Right ventricle myocardium superior (tissue), 1 donor: ENCODE measurements at regions not wholly inside any gene's neighbourhood (a gene's known extent, or its start where the extent isn't known, plus 50 kb on each side); places are given as distances from the start of the nearest gene placed in this dataset.

Experiments
- ATAC-seq: fragments of 200-7000 bp; cut with Tn5 transposase; one replicate; pipeline ENCODE4 v1.9.1; 2020; ENCODE audit warnings: mild to moderate bottlenecking; ENCODE audit not compliant: poor library complexity
- DNase-seq: peaks from one replicate; pipeline ENCODE4 v3.0.0-alpha.2; 2020
- intact Hi-C: fragments of 100-400 bp; cut with DNase I; formaldehyde crosslinking; loops from one replicate; pipeline ENCODE4 v1.11.2; 2022
- donor health status: DM: no; HTN: yes; CAD: no; lungs with severe emphysema.

DNA sequence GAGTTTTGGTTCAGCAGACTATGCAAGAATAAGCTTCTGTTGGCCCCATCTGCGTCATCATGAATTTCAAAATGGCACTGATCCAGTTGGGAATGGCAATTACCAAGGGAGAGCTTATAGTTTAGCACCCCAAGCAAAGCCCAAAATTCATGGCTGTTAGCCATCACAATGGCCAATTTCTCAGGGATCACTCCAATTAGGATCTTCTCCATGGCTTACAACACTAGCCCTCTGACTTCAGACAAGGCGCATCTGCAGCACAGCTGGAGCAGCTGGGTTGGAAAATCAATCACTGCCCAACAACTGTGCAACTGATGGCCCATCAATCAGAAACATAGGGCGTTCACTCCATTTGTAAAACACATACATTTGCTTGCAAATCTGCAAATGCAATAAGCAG, 273.6 kb downstream of the SRBD1 start:
- no peak for DNase-seq
- ATAC-seq = no peak
- intact Hi-C loops = no loop called here

DNA sequence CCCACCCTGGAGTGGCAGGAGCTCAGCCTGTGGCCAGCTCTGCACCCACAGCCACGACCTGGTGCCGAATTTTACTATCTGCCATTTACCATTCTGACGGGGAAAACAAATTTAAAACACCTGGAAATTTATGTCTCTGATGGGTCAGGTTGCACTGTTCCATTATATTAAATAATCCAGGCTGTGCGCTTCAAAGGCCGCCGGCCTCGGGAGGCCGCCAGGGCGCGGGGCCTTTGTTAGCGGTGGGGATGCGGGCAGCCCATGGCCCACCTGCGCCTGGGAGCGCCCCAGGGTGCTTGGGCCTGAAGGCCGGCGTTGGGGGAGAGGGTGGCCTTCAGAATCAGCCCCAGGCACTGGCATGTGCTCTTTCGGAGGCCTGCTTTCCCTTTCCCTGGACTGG, 276.9 kb downstream of the SRBD1 start:
- intact Hi-C loops = no loop called here
- DNase-seq = no peak
- ATAC-seq = no peak

DNA sequence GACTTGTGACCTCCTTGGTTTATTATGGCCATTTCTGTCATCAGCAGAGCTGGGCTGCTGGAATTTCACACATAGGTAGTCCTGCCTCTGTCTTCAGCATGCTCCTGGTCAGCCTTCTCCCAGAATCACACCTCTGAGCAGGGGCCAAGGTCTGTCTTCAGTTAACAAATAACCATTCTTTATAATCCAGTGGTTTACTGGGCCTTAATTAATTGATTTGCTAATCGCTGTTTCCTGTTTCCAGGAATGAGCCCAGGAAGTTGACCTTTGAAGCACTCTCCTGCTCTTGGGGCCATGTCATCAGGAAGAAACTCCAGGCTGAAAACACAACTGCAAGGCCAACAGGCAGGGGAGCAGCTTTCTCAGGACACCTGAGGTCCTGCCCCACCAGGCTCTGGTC, 278.5 kb downstream of the SRBD1 start:
- intact Hi-C loops = no loop called here
- ATAC-seq = no peak
- no peak for DNase-seq

DNA sequence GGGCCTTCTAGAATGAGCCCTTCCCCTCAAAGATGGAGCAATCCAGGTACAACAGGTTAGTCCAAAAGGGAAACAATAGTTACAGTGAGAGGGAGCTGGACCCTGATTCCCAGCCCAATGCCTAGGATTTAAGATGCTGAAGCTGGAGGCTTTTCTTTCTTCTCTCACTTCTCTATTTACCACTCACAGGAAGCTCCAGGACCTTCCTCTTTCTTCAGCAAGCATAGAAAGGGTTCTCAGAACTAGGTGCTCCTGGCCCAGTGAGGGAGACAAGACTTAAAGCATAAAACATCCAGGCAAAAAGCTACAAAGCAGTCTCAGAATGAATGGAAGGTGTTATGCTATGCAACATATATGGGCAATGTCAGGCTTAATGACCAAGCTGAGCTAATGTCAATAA, 279.0 kb downstream of the SRBD1 start:
- ATAC-seq = no peak
- no peak for DNase-seq
- intact Hi-C loops = no loop called here

DNA sequence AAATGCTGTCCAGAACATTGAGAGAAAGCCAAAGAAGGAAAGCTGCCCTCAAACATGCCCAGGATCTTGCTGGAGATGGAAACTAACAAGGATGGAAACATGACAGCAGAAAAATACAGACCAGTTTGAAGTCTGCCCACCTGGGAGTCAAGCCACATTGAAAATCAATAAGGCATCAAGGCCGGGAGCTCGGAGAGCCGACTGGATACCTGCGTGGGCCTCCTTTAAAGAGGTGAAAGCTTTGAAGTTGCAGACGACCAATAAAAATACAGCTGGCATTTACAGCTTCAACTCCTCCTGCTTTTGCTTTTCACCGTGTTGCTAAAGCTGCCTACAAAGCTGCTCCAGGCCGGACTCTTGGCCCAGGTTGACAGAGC, 279.7 kb downstream of the SRBD1 start:
- ATAC-seq (no peak), DNase-seq (no peak)
- intact Hi-C loops = no loop called here

DNA sequence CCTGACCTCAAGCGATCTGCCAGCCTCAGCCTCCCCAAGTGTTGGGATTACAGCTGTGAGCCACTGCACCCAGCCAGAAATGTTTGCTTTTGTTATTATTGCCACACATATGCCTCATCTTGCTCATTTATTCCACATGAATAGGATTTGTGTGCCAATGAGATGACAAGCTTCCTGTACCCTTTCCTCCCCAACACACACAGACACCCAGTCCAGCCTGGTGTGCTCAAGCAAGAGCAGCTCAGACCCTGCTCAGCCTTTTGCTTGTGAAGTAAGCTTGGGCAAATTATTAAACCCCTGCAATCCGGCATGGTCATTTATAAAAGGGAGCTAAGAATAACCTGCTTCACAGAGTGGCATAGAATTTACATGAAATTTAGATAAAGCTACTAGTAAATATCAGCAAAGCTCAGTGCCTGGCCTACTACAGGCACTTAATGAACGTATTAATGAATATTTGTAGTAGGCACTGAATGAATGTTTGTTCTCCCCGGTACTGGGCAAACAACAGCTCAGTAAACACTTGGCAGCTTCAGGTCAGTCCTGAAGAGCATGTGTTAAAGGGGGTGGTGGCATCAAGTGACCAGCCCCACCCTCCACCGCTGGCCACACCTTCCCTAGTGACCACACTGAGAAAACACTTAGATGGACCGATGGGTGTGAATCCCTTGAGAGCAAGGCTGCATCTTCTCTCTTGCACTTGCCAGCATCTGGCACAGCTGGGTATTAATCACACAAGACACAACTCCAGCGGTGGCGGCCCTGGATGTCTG, 280.2 kb downstream of the SRBD1 start:
- DNase-seq (no peak), ATAC-seq (no peak)
- intact Hi-C loops = no loop called here

DNA sequence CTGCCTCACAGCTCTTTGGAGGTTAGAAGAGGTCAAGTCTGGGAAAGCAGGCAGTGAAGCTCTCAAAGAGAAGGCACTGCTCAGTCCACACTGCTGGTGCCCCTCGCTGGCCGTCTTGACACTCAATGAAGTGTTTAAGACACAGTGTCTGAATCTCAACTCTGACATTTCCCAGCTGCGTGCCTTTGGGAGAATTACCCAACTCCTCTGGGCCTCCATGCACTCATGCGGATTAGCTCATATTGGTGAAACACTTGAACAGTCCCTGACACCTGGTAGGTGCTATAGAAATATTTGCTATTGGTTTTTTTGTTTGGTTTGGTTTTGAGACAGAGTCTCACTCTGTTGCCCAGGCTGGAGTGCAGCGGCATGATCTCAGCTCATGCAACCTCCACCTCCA, 281.0 kb downstream of the SRBD1 start:
- intact Hi-C loops = no loop called here

DNA sequence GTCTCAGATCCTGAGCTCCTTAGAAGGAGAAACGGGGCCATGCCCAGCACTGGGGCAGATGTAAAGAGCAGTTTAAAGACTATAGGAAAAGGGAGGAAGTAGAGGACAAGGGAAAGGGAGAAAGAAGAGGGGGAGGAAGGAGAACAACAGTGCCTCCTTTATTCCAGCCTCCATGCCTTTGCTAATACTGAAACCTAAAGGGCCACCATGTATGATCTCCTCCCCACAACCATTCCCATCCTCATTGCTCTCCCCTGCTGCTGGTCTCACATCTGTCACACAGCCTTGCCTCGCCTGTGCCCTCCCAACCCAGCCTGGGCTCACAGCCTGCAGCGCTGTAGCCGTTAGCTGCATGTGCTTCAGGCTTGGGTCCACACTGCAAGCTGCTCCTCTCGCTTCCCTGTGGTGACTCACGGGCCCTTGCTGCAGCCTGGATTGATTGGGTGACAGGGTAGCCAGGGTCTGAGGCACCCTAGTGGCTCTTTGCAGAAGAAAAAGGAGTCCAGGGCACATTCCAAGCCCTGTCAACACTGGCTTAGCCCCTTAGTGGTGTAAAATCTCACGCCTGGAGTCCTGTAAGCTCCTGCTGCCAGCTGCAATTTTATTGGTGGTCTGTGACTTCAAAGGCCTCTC, 281.9 kb downstream of the SRBD1 start:
- no peak for DNase-seq
- no peak for ATAC-seq
- intact Hi-C loops = no loop called here

More for the DNA sequence above, 281.0 kb downstream of the SRBD1 start:
- ATAC-seq (no peak), DNase-seq (no peak)

DNA sequence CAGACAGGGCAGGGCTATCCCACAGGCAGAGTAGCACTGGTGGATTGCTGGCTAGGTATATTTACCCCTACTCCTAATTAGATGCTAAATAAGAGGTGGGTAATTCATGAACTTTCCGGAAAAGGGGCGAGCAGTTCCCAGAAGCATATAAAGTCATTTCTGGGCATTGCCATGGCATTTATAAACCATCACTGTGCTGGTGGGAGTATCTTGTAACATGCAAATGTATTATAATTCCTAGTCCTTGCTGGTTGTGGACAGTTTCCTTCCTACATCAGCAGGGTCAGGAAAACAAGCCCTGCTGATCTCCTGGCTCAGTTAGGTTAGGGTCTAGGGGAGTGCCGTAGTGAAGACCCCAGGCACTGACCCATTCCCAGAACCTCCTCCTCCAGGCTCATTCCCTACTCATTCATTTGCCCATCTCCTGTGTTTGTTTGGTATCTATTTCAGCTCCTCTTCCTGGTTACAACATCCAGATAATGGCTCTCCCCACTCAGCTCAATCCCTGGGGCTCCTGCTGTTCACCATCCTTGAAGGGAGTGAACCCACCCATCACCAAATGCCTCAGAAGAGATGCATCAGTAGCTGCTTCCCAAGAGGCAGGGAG, 282.7 kb downstream of the SRBD1 start:
- ATAC-seq = no peak
- intact Hi-C loops = no loop called here

DNA sequence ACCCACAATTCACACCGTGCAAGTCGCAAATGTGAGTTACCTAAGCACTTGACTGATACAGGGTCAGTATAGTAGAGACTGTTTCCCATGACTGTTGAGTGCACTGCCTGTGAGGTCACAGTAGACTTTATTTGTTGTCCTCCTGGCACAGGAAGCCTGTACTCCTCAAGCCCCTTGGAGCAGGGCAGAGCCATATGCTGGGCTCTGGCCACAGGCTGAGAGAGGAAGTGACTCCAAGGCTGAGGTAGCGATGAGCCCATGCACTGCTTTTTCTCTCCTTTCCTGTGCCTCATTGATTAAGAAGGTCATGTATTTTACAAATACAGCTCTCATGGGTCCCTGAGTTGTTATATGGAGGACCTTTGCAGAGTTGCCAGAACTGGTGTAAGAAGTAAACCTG, 287.7 kb downstream of the SRBD1 start:
- no peak for ATAC-seq

More for the DNA sequence above, 282.7 kb downstream of the SRBD1 start:
- no peak for DNase-seq

DNA sequence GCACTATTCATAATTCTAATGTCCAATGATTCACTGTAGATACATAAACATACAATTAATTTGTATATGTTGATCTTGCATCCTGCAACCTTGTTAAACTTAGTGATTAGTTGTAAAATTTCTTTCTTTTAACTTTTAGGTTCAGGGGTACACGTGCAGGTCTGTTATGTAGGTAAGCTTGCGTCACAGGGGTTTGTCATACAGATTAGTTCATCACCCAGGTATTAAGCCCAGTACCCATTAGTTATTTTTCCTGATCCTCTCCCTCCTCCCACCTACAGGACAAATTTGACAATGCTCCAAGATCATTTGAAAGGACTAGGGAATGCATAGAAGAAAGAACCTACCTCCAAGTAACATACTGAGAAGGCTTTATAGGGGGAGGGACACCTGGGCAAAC, 290.1 kb downstream of the SRBD1 start:
- intact Hi-C loops = no loop called here
- ATAC-seq (no peak), DNase-seq (no peak)

More for the DNA sequence above, 287.7 kb downstream of the SRBD1 start:
- no peak for DNase-seq
- intact Hi-C loops = no loop called here

DNA sequence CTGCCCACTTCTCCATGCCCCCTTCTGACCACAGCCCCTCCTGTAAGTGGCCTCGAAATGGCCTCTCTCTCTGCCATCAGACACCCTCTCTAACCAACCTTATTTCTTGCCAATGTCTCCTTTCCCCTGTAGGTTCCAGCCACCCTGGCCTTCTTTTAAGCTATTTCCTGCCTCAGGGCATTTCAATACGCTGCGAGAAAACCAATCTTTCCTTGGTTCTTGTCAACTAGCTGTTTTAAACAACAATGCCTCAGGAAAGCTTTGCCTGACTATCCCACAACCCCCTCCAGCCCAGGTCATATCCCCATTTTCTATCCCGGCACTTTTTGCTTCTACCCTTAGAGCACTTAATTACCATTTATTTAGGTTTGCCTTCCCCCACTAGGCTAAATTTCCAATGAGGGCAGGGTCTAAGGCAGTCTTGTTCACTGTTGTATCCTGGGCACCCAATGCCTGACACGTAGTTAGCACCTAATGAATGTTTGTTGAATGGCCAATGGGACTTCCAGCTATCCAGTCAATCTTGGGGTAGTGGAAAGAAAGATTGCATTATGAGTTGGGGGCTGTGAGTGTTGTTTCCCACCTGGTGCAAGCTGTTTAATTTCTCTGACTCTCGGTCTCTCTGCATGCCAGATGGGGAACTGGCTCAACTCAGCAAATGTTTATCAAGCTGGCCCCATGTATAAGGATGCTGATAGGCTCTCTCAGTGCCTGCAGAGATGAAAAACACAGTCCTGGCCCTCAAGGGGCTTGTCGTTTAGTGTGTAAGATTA, 291.2 kb downstream of the SRBD1 start:
- intact Hi-C loops = no loop called here
- DNase-seq (no peak), ATAC-seq (no peak)

DNA sequence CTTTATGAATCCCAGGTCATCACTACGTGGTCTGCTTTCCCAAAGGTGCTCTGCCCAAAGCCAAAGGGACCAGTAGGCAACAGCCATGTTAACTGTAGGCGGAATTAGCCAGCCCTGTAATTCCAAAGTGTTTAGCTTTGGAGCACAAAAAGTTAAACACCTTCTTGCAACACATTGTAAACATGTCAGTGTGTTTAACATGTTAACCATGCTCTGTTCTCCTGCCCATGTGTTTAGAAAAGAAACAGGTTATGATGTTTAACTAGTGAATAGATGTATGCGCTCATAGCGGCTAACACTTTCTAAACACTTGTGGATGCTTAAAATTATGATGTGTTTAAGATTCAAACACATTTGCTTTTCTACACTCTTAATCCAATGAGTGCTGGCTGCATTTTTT, 292.4 kb downstream of the SRBD1 start:
- intact Hi-C loops = no loop called here
- ATAC-seq (no peak), DNase-seq (no peak)

DNA sequence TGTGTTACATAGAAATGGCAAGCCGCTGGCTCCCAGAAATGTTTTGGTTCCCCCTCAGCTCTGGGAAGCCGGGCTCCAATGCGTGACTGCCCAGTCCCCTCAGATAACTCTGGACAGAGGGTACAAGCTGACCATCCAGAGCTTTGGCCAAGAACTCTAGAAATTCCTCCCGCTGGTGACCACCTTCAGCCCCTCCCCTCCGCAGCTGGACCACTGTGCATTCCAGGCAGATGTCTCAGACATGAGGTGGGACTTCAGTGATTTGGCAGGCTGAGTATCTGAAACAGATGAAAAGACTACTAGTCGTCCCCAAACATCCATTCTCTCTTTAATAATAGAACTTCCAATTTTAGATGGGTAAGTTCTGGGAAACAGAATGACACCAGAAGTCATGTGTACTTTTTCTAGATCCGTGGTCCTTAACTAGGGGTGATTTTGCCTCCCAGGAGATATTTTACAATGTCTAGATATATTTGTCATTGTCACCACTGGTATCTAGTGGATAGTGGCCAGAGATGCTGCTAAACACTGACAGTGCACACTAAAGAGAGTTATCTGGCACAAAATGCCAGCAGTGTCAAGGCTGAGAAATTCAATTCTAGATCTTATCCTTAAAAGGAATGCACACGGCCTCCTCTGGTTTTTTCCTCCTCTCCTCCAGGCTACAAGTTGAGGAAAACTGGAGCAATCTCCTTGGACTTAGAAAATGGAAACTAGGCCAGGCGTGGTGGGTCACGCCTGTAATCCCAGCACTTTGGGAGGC, 294.3 kb downstream of the SRBD1 start:
- intact Hi-C loops = no loop called here
- no peak for DNase-seq
- no peak for ATAC-seq

DNA sequence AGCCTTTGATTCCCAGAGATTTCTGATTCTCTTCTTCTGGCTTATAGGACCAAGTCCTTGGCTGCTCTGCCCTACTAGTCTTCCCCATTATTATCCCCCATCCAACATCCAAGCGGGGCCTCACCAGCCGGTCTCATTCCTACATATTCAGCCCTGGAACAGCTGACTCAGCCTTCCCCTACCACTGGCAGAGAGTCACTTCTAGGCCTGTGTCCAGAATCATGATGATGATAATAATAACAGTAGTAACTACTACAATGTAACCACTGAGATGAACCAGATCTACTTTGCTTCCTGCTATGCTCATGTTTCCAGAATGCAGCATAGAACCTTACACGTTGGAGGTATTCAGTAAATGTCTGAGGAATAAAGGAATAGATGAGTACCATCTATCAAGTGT, 295.2 kb downstream of the SRBD1 start:
- intact Hi-C loops = no loop called here
- DNase-seq (no peak), ATAC-seq (no peak)

DNA sequence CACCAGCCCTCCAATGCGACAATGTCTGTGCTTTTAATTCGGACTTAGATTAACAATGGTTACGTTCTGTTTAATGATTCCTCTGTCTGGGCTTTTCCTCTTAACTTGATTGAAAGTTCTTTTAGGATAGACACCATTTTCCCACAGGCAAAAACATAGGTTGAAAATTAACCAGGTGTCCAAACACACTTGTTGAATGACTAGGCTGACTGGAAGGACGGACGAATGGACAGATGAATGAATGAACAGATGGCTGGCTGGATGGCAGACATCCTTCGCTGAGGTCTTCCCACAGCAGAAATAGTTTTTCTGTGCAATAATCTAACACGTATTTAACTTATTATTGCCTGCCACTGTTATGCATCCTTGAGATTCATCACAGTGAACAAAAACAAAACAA, 298.8 kb downstream of the SRBD1 start:
- ATAC-seq (no peak), DNase-seq (no peak)
- intact Hi-C loops = no loop called here

DNA sequence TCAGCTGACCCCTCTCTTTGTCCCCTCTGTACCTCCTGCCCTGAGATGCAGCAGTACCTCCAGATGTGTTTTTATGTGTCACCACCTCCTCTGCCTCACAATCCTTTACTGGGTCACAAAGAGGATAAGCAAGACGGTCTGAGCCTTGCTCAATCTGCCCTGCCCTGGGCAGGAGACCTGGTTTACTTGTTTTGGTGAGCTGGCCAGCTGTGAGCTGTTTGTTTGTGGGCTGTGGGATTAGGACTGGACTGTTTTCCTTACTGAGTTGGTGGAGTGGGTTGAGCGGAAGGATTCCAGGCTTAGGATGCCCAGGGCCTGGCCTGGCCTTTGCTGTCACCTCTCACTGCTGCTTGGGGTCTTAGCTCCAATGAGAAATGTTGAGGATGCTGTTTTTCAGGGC, 299.5 kb downstream of the SRBD1 start:
- ATAC-seq = no peak
- no peak for DNase-seq
- intact Hi-C loops = no loop called here

DNA sequence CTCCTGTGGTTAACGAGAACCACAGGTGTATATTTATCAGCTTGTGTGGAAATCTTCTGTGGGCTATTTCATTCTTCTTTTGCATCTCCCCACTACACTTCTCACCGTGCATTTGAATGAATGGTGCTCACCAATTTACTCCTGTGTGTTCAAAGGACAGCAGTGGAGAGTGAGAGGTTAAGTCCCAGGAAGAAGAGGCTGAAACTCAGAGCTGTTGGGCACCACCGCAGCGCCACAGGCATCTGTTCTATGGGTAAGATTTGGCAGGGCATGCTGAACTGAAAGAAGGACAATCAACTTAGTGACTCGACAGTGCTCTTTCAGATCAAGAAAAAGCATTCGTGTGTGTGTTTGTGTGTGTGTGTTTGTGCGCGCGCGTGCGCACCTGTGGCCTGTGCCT, 297.9 kb upstream of the SIX2 start:
- DNase-seq (no peak), ATAC-seq (no peak)
- intact Hi-C loops = no loop called here

DNA sequence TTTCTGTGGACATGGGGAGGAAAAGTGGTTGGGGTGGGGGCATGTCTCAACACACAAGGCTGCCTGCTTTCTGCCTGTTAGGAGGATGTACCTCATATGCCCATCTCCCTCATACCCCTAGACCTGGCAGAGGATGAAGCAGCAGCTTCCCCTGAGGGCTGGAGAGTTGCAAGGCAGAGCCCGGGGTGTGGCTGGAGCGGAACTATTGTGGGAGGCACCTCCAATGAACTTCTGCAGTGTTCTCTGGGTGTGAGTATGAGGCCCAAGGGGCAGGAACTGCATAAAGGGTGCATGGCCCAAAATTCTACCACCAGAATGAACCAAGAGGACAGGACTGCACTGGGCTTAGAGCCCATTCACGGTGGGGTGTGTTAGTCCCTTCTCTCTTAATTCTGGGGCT, 296.3 kb upstream of the SIX2 start:
- no peak for DNase-seq
- no peak for ATAC-seq
- intact Hi-C loops = no loop called here
